ENCODE measurements at regions not wholly inside any gene's neighbourhood (a gene's known extent, or its start where the extent isn't known, plus 50 kb on each side); places are given as distances from the start of the nearest gene placed in this dataset.

- Histone ChIP-seq H3K9ac (ENCODE audit: low read length) (no peak overlapping the region), H4K91ac (ENCODE audit: low read length) (no peak overlapping the region), H2AK5ac (ENCODE audit: low read length, severe bottlenecking) (no peak overlapping the region), H3K4me1 (ENCODE audit: control insufficient read depth, insufficient read depth, low read depth, low read length) (no peaks in the 10 kb centered on the region), H2BK5ac (ENCODE audit: low read depth, low read length, poor library complexity, severe bottlenecking) (no peak overlapping the region), H3K9me3 (ENCODE audit: control insufficient read depth, low read length) (peaks cover 28% of the 10 kb centered on the region), H3K79me1 (replicated peaks; ENCODE audit: low read length, poor library complexity, severe bottlenecking) (no peaks in the 10 kb centered on the region), H3K18ac (ENCODE audit: low read depth in 1 of 2, low read length in 2 of 2) (no peak overlapping the region), H2BK15ac (ENCODE audit: low read depth, poor library complexity, severe bottlenecking) (no peak overlapping the region), H3K27me3 (ENCODE audit: control insufficient read depth in 1 of 2, insufficient read depth in 1 of 2, low read length in 2 of 2) (no peaks in the 10 kb centered on the region), H4K8ac (ENCODE audit: low read length) (no peak overlapping the region), H2BK120ac (ENCODE audit: low read depth, low read length) (no peak overlapping the region), H3K36me3 (ENCODE audit: control insufficient read depth in 1 of 2, insufficient read depth in 2 of 2, low read depth in 1 of 2, low read length in 2 of 2) (no peaks in the 10 kb centered on the region), H3K4me2 (ENCODE audit: low read length, poor library complexity, severe bottlenecking) (no peak overlapping the region), H3K14ac (ENCODE audit: low read length in 2 of 2) (no peak overlapping the region), H3K23ac (ENCODE audit: low read length in 2 of 2) (no peak overlapping the region), H3K4me3 (ENCODE audit: insufficient read depth in 1 of 2, low read depth in 1 of 2, low read length in 2 of 2) (no peak overlapping the region), H2BK12ac (ENCODE audit: low read length in 2 of 2) (no peak overlapping the region), H3K27ac (ENCODE audit: low read length, poor library complexity, severe bottlenecking) (no peak overlapping the region), H3K4ac (ENCODE audit: low read depth in 1 of 2, low read length in 2 of 2) (no peak overlapping the region), H2AFZ (ENCODE audit: low read depth, low read length) (no peak overlapping the region)
- no CpG with 5 or more reads among the region's 4 CpGs for WGBS
- no peak for DNase-seq
Measured at GRCh38 chrX:4185086-4185485, 471.6 kb upstream of the PRKX start.

GRCh38 chrX:4182408-4182806, 469.0 kb upstream of the PRKX start:
- Histone ChIP-seq H2BK15ac (ENCODE audit: low read depth, poor library complexity, severe bottlenecking) (no peak overlapping the region), H3K27me3 (ENCODE audit: control insufficient read depth in 1 of 2, insufficient read depth in 1 of 2, low read length in 2 of 2) (no peaks in the 10 kb centered on the region), H3K4me1 (ENCODE audit: control insufficient read depth, insufficient read depth, low read depth, low read length) (no peaks in the 10 kb centered on the region), H3K79me1 (replicated peaks; ENCODE audit: low read length, poor library complexity, severe bottlenecking) (no peaks in the 10 kb centered on the region), H2AK5ac (ENCODE audit: low read length, severe bottlenecking) (no peak overlapping the region), H3K14ac (ENCODE audit: low read length in 2 of 2) (no peak overlapping the region), H2AFZ (ENCODE audit: low read depth, low read length) (no peak overlapping the region), H2BK12ac (ENCODE audit: low read length in 2 of 2) (no peak overlapping the region), H2BK120ac (ENCODE audit: low read depth, low read length) (no peak overlapping the region), H4K8ac (ENCODE audit: low read length) (no peak overlapping the region), H3K9ac (ENCODE audit: low read length) (no peak overlapping the region), H2BK5ac (ENCODE audit: low read depth, low read length, poor library complexity, severe bottlenecking) (no peak overlapping the region), H3K23ac (ENCODE audit: low read length in 2 of 2) (no peak overlapping the region), H3K4me3 (ENCODE audit: insufficient read depth in 1 of 2, low read depth in 1 of 2, low read length in 2 of 2) (no peak overlapping the region), H3K36me3 (ENCODE audit: control insufficient read depth in 1 of 2, insufficient read depth in 2 of 2, low read depth in 1 of 2, low read length in 2 of 2) (no peaks in the 10 kb centered on the region), H3K9me3 (ENCODE audit: control insufficient read depth, low read length) (peaks cover 23% of the 10 kb centered on the region), H3K4me2 (ENCODE audit: low read length, poor library complexity, severe bottlenecking) (no peak overlapping the region), H3K18ac (ENCODE audit: low read depth in 1 of 2, low read length in 2 of 2) (no peak overlapping the region), H3K4ac (ENCODE audit: low read depth in 1 of 2, low read length in 2 of 2) (no peak overlapping the region), H4K91ac (ENCODE audit: low read length) (no peak overlapping the region), H3K27ac (ENCODE audit: low read length, poor library complexity, severe bottlenecking) (no peak overlapping the region)
- WGBS = 72% methylated on average over 3 of the region's 3 CpGs
- DNase-seq = no peak

GRCh38 chrX:4181782-4182407, 468.4 kb upstream of the PRKX start:
- H3K9me3 ChIP-seq (ENCODE audit: control insufficient read depth, low read length) = peaks cover 23% of the 10 kb centered on the region

GRCh38 chrX:4179031-4179430, 465.6 kb upstream of the PRKX start:
- H3K9ac ChIP-seq (ENCODE audit: low read length) = no peak overlapping the region
- H3K4me3 ChIP-seq (ENCODE audit: insufficient read depth in 1 of 2, low read depth in 1 of 2, low read length in 2 of 2) = no peak overlapping the region
- no peak overlapping the region for H2AK5ac ChIP-seq (ENCODE audit: low read length, severe bottlenecking)
- H3K36me3 ChIP-seq (ENCODE audit: control insufficient read depth in 1 of 2, insufficient read depth in 2 of 2, low read depth in 1 of 2, low read length in 2 of 2) = no peaks in the 10 kb centered on the region
- H3K18ac ChIP-seq (ENCODE audit: low read depth in 1 of 2, low read length in 2 of 2) = no peak overlapping the region
- no peak overlapping the region for H2AFZ ChIP-seq (ENCODE audit: low read depth, low read length)
- no peak overlapping the region for H3K4me2 ChIP-seq (ENCODE audit: low read length, poor library complexity, severe bottlenecking)
- H2BK120ac ChIP-seq (ENCODE audit: low read depth, low read length) = no peak overlapping the region
- no peak overlapping the region for H4K91ac ChIP-seq (ENCODE audit: low read length)
- WGBS = no CpG with 5 or more reads among the region's 1 CpG
- DNase-seq = no peak
- H2BK15ac ChIP-seq (ENCODE audit: low read depth, poor library complexity, severe bottlenecking) = no peak overlapping the region
- H3K4ac ChIP-seq (ENCODE audit: low read depth in 1 of 2, low read length in 2 of 2) = no peak overlapping the region
- no peak overlapping the region for H2BK5ac ChIP-seq (ENCODE audit: low read depth, low read length, poor library complexity, severe bottlenecking)
- no peak overlapping the region for H3K14ac ChIP-seq (ENCODE audit: low read length in 2 of 2)
- H4K8ac ChIP-seq (ENCODE audit: low read length) = no peak overlapping the region
- H3K23ac ChIP-seq (ENCODE audit: low read length in 2 of 2) = no peak overlapping the region
- H3K79me1 ChIP-seq (replicated peaks; ENCODE audit: low read length, poor library complexity, severe bottlenecking) = no peaks in the 10 kb centered on the region
- H3K4me1 ChIP-seq (ENCODE audit: control insufficient read depth, insufficient read depth, low read depth, low read length) = no peaks in the 10 kb centered on the region
- H3K27me3 ChIP-seq (ENCODE audit: control insufficient read depth in 1 of 2, insufficient read depth in 1 of 2, low read length in 2 of 2) = no peaks in the 10 kb centered on the region
- H3K27ac ChIP-seq (ENCODE audit: low read length, poor library complexity, severe bottlenecking) = no peak overlapping the region
- H3K9me3 ChIP-seq (ENCODE audit: control insufficient read depth, low read length) = peaks cover 9% of the 10 kb centered on the region
- no peak overlapping the region for H2BK12ac ChIP-seq (ENCODE audit: low read length in 2 of 2)

More at GRCh38 chrX:4181782-4182407, 468.4 kb upstream of the PRKX start:
- no peak for DNase-seq
- H3K9ac ChIP-seq (ENCODE audit: low read length) = no peak overlapping the region
- no peak overlapping the region for H3K27ac ChIP-seq (ENCODE audit: low read length, poor library complexity, severe bottlenecking)
- H3K27me3 ChIP-seq (ENCODE audit: control insufficient read depth in 1 of 2, insufficient read depth in 1 of 2, low read length in 2 of 2) = no peaks in the 10 kb centered on the region
- H4K91ac ChIP-seq (ENCODE audit: low read length) = no peak overlapping the region
- no peak overlapping the region for H3K4me2 ChIP-seq (ENCODE audit: low read length, poor library complexity, severe bottlenecking)
- H3K18ac ChIP-seq (ENCODE audit: low read depth in 1 of 2, low read length in 2 of 2) = no peak overlapping the region
- no peaks in the 10 kb centered on the region for H3K4me1 ChIP-seq (ENCODE audit: control insufficient read depth, insufficient read depth, low read depth, low read length)
- H2AFZ ChIP-seq (ENCODE audit: low read depth, low read length) = no peak overlapping the region
- no peak overlapping the region for H2BK5ac ChIP-seq (ENCODE audit: low read depth, low read length, poor library complexity, severe bottlenecking)
- no peak overlapping the region for H3K14ac ChIP-seq (ENCODE audit: low read length in 2 of 2)
- no peaks in the 10 kb centered on the region for H3K79me1 ChIP-seq (replicated peaks; ENCODE audit: low read length, poor library complexity, severe bottlenecking)
- no peak overlapping the region for H2BK15ac ChIP-seq (ENCODE audit: low read depth, poor library complexity, severe bottlenecking)
- H3K4ac ChIP-seq (ENCODE audit: low read depth in 1 of 2, low read length in 2 of 2) = no peak overlapping the region
- H3K36me3 ChIP-seq (ENCODE audit: control insufficient read depth in 1 of 2, insufficient read depth in 2 of 2, low read depth in 1 of 2, low read length in 2 of 2) = no peaks in the 10 kb centered on the region
- no peak overlapping the region for H3K4me3 ChIP-seq (ENCODE audit: insufficient read depth in 1 of 2, low read depth in 1 of 2, low read length in 2 of 2)
- no peak overlapping the region for H2BK120ac ChIP-seq (ENCODE audit: low read depth, low read length)
- no peak overlapping the region for H4K8ac ChIP-seq (ENCODE audit: low read length)
- H2AK5ac ChIP-seq (ENCODE audit: low read length, severe bottlenecking) = no peak overlapping the region
- H3K23ac ChIP-seq (ENCODE audit: low read length in 2 of 2) = no peak overlapping the region
- 55% methylated on average over 4 of the region's 4 CpGs for WGBS
- no peak overlapping the region for H2BK12ac ChIP-seq (ENCODE audit: low read length in 2 of 2)

All from mesenchymal stem cell (in vitro differentiated cells and primary cell).